ENCODE measurements at regions not wholly inside any gene's neighbourhood (a gene's known extent, or its start where the extent isn't known, plus 50 kb on each side); places are given as distances from the start of the nearest gene placed in this dataset.

DNA sequence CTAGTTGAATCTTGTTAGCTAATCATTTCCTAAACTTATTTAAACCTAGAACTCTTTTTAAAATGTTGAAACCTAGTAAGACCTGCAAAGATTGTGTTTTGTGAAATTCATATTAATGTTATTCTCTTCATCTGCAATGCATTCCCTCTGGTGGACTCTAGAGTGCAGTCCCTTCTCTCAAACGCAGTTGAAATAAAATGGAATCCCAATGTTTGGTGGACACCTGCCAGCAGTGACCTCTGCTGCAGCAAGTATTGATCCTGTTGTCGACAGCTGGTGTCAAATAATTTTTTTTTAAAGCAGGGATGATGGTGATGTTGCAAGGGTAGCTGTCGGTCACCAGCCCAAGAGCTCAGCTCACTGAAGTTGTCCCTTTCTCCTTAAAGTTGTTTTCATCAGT, 492.0 kb downstream of the ZIC3 start:
- ATAC-seq (no peak), DNase-seq (no peak)
- TF ChIP-seq, protein P1, sequence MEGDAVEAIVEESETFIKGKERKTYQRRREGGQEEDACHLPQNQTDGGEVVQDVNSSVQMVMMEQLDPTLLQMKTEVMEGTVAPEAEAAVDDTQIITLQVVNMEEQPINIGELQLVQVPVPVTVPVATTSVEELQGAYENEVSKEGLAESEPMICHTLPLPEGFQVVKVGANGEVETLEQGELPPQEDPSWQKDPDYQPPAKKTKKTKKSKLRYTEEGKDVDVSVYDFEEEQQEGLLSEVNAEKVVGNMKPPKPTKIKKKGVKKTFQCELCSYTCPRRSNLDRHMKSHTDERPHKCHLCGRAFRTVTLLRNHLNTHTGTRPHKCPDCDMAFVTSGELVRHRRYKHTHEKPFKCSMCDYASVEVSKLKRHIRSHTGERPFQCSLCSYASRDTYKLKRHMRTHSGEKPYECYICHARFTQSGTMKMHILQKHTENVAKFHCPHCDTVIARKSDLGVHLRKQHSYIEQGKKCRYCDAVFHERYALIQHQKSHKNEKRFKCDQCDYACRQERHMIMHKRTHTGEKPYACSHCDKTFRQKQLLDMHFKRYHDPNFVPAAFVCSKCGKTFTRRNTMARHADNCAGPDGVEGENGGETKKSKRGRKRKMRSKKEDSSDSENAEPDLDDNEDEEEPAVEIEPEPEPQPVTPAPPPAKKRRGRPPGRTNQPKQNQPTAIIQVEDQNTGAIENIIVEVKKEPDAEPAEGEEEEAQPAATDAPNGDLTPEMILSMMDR (IDR thresholded peaks at IDR 0.05): no peak
- CTCF ChIA-PET: no interaction called here
- no peaks in the 10 kb centered on the region for H3K27me3 Mint-ChIP-seq
- H3K27ac Mint-ChIP-seq: no peak overlapping the region
- POLR2A ChIA-PET: no interaction called here
- no peaks in the 10 kb centered on the region for H3K9me3 Mint-ChIP-seq
- no peaks in the 10 kb centered on the region for H3K36me3 Mint-ChIP-seq (ENCODE audit: low read depth)
- no peak overlapping the region for H3K4me3 Mint-ChIP-seq
- intact Hi-C loops (cut with micrococcal nuclease): no loop called here
- no peaks in the 10 kb centered on the region for H3K4me1 Mint-ChIP-seq (ENCODE audit: low read depth)

DNA sequence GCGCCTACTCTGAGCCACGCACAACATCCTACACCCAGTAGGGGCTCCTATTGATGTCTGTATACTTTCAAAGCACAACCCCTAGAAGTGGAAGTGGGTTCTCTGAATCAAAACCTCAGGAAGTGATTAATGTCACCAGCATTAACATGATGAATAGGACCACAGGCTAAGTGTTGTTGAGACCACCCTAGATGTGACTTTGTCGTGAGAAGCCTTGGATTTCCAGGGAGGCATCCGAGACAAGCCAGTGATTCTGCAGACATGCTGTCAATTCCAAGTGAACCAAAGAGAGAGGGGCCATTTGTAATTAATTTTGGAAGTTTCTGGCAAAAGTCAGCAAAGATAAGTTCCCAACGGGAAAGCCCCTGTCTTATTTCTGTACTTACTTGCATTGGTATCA, 493.0 kb downstream of the ZIC3 start:
- no peak overlapping the region for H3K27ac Mint-ChIP-seq
- no peaks in the 10 kb centered on the region for H3K27me3 Mint-ChIP-seq
- no peaks in the 10 kb centered on the region for H3K9me3 Mint-ChIP-seq
- H3K4me1 Mint-ChIP-seq (ENCODE audit: low read depth): no peaks in the 10 kb centered on the region
- intact Hi-C loops (cut with micrococcal nuclease): no loop called here
- ATAC-seq (no peak), DNase-seq (no peak)
- ChIA-PET CTCF (no interaction called here), POLR2A (no interaction called here)
- H3K4me3 Mint-ChIP-seq: no peak overlapping the region
- no peaks in the 10 kb centered on the region for H3K36me3 Mint-ChIP-seq (ENCODE audit: low read depth)
- TF ChIP-seq, protein P1 (IDR thresholded peaks at IDR 0.05): no peak

DNA sequence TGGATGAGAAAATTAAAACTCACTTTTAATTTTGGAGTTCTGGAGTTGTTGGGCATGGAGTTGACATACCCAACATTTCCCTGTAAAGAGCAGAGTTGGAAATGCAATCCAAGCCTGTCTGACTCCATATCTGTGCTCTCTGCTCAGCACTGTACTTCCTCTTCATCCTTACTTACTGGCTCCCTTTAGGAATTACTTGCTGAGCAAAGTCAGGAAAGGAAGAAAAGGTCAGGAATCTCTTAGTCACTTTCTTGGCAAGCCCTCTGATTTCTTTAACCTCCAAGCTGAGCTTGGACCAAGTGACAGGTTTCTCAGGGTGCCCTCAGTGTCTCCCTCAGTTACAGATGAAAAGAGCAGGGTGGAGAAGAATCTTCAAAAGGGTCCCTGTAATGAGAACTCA, 501.5 kb downstream of the ZIC3 start:
- Mint-ChIP-seq H3K4me3 (no peak overlapping the region), H3K27ac (no peak overlapping the region), H3K36me3 (ENCODE audit: low read depth) (no peaks in the 10 kb centered on the region), H3K9me3 (no peaks in the 10 kb centered on the region), H3K4me1 (ENCODE audit: low read depth) (no peaks in the 10 kb centered on the region), H3K27me3 (no peaks in the 10 kb centered on the region)
- ChIA-PET CTCF (no interaction called here), POLR2A (no interaction called here)
- intact Hi-C loops (cut with micrococcal nuclease): no loop called here
- DNase-seq: no peak
- TF ChIP-seq, protein P1 (IDR thresholded peaks at IDR 0.05): no peak
- no peak for ATAC-seq

DNA sequence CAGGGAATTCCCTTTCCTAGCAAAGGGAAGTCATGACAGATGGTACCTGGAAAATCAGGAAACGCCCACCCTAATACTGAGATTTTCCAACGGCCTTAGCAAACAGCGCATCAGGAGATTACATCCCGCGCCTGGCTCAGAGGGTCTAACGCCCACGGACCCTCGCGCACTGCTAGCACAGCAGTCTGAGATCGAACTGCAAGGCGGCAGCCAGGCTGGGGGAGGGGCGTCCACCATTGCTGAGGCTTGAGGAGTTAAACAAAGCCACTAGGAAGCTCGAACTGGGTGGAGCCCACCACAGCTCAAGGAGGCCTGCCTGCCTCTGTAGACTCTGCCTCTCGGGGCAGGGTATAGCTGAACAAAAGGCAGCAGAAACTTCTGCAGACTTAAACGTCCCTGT, 507.7 kb downstream of the ZIC3 start:
- H3K4me3 Mint-ChIP-seq: no peak overlapping the region
- no peak for DNase-seq
- TF ChIP-seq, protein P1 (IDR thresholded peaks at IDR 0.05): no peak
- H3K4me1 Mint-ChIP-seq (ENCODE audit: low read depth): no peaks in the 10 kb centered on the region
- H3K9me3 Mint-ChIP-seq: no peaks in the 10 kb centered on the region
- CTCF ChIA-PET: no interaction called here
- ATAC-seq: no peak
- intact Hi-C loops (cut with micrococcal nuclease): no loop called here
- no peaks in the 10 kb centered on the region for H3K36me3 Mint-ChIP-seq (ENCODE audit: low read depth)
- H3K27ac Mint-ChIP-seq: no peak overlapping the region
- POLR2A ChIA-PET: no interaction called here
- no peaks in the 10 kb centered on the region for H3K27me3 Mint-ChIP-seq

DNA sequence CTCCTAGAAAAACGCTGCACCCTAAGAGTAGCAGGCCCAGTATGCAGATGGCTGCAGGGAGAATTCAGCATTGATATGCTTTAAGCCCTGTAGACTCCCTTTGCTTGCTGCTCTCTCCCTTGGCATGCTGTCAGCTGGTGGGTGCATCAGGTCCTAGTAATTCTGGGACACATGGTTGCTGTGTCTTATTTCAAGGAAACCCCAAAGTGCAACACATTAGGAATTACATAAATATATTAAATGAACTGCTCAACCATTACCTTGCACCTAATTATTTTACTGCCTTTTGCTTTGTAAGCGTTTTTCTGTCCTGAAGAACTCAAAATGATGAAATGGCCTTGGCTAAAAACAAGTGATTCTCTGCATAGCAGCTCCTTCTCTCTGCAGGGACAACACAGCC, 516.3 kb downstream of the ZIC3 start:
- no peak overlapping the region for H3K27ac Mint-ChIP-seq
- intact Hi-C loops (cut with micrococcal nuclease): no loop called here
- H3K27me3 Mint-ChIP-seq: no peaks in the 10 kb centered on the region
- no peaks in the 10 kb centered on the region for H3K4me1 Mint-ChIP-seq (ENCODE audit: low read depth)
- ChIA-PET CTCF (no interaction called here), POLR2A (no interaction called here)
- H3K4me3 Mint-ChIP-seq: no peak overlapping the region
- ATAC-seq (no peak), DNase-seq (no peak)
- TF ChIP-seq, protein P1 (IDR thresholded peaks at IDR 0.05): no peak
- H3K9me3 Mint-ChIP-seq: no peaks in the 10 kb centered on the region
- H3K36me3 Mint-ChIP-seq (ENCODE audit: low read depth): no peaks in the 10 kb centered on the region
